ENCODE measurements at regions not wholly inside any gene's neighbourhood (a gene's known extent, or its start where the extent isn't known, plus 50 kb on each side); places are given as distances from the start of the nearest gene placed in this dataset.

GRCh38 chr10:3691482-3691881 is 93.5 kb downstream of the KLF6 start:
- DNase-seq (ENCODE audit: low read depth in 2 of 2) = no peak

- no peak for DNase-seq (ENCODE audit: low read depth in 2 of 2)
Observed at GRCh38 chr10:3689871-3690510, 95.0 kb downstream of the KLF6 start.

DNA sequence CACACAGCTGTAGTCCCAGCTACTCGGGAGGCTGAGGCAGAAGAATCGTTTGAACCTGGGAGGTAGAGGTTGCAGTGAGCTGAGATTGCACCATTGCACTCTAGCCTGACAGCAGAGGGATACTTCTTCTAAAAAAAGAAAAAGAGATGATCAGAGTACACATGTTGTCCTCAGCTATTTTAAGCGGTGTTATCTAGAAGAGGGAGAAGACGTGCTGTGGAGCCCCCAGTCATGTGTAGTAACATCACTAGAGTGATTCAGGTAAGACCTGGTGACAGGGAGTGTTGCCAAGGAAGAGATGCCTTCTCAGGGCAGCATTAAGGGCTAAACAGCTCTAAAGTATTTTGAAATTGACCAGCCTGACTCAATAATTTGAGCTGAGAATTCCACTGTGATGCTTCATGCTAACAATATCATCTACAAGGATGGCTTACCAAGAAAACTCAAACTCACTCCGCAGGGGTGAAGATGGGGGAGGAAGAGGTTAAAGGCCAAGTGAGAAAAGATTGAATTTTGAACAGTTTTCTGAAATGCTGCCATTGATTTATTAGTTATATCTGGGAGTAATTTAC is 97.4 kb downstream of the KLF6 start:
- DNase-seq (ENCODE audit: low read depth in 2 of 2) = no peak

GRCh38 chr10:3685384-3685783 is 99.6 kb downstream of the KLF6 start:
- no peak for DNase-seq (ENCODE audit: low read depth in 2 of 2)

DNA sequence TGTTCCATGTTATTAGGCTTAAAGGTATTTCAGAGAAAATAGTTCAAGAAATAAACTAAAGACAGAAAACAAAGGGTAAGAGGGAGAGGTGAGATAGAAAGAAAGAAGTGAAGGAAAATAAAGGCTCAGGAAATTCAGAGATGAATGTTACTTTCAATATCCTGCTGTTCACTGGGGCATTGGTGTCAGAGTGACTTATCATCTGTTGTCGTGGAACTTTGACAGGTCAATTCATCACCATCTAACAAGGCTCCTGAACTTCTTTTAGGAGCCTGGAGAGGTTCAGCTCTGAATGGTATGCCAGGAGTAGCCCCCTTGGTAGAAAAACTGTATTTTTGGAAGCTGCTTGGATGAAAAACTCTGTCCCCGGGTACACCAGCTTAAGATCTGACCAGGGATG is 100.1 kb downstream of the KLF6 start:
- no peak for DNase-seq (ENCODE audit: low read depth in 2 of 2)

DNA sequence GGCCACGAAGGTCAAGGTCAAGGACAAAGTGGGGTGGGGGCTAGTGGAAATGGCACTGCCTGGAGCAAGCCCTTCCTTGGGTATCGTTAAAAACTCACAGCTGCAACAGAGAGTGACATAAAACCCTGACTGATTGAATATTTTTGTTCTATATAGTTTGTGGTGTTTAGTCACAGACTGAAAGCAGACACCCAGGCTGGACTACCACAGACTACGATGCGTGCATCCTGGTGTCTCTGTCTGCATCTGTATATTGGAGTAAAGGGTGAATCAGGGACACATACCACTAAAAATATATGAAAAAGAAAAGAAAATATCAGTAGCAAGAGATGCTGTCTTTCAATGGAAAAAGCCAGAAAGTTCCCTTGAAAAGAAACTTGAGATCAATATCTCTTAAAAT is 101.4 kb downstream of the KLF6 start:
- DNase-seq (ENCODE audit: low read depth in 2 of 2) = no peak

GRCh38 chr10:3682745-3683144 is 102.3 kb downstream of the KLF6 start:
- no peak for DNase-seq (ENCODE audit: low read depth in 2 of 2)

GRCh38 chr10:3681642-3682554 is 103.1 kb downstream of the KLF6 start:
- DNase-seq (ENCODE audit: low read depth in 2 of 2) = no peak

- no peak for DNase-seq (ENCODE audit: low read depth in 2 of 2)
Observed at GRCh38 chr10:3679950-3680629, 104.9 kb downstream of the KLF6 start.

DNA sequence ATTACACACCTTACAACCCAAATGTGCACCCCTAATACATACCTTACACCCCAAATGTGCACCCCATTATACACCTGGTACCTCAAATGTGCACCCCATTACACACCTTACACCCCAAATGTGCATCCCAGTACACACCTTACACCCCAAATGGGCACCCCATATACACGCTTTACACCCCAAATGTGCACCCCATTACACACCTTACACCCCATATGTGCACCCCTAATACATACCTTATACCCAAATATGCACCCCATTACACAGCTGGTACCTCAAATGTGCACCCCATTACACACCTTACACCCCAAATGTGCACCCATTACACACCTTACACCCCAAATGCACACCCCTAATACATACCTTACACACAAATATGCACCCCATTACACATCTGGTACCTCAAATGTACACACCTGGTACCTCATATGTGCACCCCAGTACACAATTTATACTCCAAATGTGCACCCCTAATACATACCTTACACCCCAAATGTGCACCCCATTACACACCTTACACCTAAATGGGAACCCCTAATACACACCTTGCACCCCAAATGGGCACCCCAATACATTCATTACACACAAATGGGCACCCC is 106.3 kb downstream of the KLF6 start:
- DNase-seq (ENCODE audit: low read depth in 2 of 2) = no peak

DNA sequence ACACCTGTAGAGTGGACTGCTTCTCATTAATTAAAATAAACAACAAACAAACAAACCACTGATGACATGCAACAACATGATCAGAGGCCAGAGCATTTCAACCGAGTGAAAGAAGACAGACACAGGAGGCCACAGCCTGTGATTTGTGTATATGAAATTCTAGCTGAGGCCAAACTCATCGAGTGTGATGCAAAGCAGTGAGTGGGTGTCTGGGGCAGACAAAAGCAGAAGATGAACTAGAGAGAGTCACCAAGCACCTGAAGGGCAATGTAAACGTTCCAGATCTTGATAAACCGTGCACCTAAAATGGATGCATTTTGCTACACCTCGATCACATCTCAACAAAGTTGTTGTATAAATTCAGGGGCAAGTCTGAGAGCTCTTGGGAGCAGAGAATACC is 108.4 kb downstream of the KLF6 start:
- no peak for DNase-seq (ENCODE audit: low read depth in 2 of 2)

GRCh38 chr10:3672220-3672619 is 112.8 kb downstream of the KLF6 start:
- no peak for DNase-seq (ENCODE audit: low read depth in 2 of 2)

DNA sequence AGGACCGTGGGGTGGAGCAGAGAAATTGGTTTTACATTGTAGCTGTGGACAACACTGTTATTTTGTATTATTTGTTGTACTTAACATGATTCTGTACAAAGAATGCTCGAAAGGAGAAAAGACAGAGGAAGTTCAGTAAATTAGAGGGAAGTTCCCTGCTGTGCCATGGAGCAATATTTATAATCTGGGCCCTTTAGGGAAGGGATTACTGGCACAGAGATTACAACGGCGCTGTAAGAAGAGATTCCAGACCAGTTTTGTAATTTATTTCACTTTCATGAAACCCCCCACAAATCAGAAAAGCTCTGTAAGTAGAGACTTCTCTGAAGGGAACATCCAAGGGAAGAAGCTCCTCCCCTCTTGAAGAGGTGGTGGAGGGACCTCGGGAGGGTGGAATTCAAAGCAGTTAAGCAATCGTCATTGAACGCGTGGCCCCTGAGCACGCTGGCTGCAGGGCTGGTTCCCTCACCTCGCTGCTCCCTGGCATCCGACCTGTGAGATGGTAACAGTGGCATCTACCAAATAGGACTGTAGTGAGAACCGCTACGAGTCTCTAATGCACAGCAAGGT is 113.5 kb downstream of the KLF6 start:
- no peak for DNase-seq (ENCODE audit: low read depth in 2 of 2)

DNA sequence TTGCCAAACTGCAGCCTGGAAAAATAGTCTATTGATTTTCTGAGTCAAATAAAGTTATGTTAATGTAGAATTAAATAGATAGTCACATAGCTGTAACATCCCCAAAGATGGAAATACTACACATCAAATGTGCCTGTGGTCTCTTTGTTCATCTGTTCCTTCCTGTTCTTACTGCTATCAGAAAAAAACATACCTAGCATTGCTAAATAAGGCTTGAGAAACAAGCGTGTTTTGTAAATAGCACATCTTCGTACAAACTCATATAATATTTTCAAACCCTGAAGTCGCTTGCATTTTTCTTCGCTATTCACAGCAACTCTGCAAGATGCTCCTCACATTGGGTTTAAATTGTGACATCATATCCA is 116.1 kb downstream of the KLF6 start:
- DNase-seq (ENCODE audit: low read depth in 2 of 2) = no peak

- peak; percentile 24 to 27 for DNase-seq (ENCODE audit: low read depth in 2 of 2)
Observed at GRCh38 chr10:3668276-3668965, 116.6 kb downstream of the KLF6 start.

DNA sequence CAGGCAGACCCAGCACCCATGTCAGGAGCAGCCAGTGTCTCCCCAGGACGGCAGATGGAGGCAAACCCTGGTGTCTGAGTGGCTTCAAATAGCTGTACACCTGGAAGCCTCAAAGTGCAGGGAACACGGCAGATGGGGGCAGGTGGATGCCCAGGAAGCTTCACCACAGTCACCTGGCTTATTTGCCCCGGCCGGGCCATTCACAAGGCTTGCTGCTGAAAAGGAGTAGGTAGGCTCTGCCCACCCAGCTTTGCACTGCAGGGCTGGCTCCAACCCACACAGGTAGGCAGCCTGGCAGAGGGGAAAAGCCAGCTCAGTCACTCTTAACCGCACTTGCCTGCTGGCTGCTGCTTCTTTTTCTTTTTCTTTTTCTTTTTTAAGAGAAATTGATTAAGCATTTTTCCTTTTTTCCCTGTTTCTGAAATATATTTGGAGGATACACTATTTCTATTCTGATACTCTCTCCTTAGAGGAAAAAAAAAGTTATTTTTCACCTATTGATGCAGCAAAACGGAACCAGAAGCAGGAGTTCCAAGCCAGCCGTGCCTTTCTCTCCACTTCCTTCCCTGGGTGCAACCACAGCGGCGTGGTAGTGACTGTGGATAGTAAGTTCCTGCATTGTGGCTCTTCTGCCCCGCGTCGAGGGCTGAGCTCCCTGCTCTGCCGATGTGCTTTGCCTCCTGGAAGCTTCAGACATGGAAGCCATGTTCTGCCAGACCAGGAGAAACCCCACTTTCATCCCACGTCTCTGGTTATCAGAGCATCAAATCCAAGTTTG is 118.3 kb downstream of the KLF6 start:
- no peak for DNase-seq (ENCODE audit: low read depth in 2 of 2)

DNA sequence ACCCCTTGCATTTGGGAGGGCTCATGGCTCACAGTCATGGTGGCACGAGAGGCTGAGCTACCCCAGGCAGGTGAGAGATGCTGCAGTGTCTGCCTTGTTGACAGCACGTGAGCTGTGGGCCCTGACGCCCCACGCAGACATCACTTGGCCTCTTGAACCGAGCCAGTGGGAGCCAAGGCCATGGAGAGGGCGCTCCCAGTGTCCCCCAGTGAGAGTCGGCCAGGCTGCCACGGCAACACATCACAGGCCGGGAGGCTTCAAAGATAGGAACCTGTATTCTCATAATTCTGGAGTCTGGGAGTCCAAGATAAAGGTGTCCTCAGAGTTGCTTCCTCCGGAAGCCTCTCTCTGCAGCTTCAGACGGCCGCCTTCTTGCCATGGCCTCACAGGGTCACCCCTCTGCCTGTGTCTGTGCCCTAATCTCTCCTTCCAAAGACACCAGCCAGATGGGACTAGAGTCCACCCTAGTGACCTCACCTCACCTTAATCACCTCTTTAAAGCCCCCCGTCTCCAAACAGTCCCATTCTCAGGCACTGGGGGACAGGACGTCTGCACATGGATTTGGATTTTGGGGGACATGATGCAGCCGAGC is 119.6 kb downstream of the KLF6 start:
- DNase-seq (ENCODE audit: low read depth in 2 of 2) = no peak

GRCh38 chr10:3662775-3663174 is 122.2 kb downstream of the KLF6 start:
- no peak for DNase-seq (ENCODE audit: low read depth in 2 of 2)

DNA sequence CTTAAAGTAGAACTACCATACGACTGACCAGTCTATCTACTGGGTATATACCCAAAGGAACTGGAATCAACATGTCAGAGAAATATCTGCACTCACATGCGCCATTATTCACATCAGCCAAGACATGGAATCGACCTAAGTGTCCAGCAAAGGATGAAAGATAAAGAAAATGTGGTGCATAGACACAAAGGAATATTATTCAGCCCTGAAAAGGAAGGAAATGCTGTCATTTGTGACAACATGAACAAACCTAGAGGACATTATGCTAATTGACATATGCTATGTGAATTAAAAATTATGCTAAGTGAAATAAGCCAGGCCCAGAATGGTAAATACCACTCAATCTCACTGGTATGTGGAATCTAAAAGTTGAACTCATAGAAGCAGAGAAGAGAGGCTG is 123.7 kb downstream of the KLF6 start:
- no peak for DNase-seq (ENCODE audit: low read depth in 2 of 2)

- no peak for DNase-seq (ENCODE audit: low read depth in 2 of 2)
Observed at GRCh38 chr10:3660753-3661152, 124.3 kb downstream of the KLF6 start.

All from stimulated activated CD8-positive, alpha-beta memory T cell treated with anti-CD3 and anti-CD28 coated beads, Interleukin-7, amount 100 ng/mL, for 1 hour (primary cell).